HCT116 (cell line): ENCODE measurements at regions not wholly inside any gene's neighbourhood (a gene's known extent, or its start where the extent isn't known, plus 50 kb on each side); places are given as distances from the start of the nearest gene placed in this dataset.

ENCODE experiments used
- ATF3 ChIP-seq: IDR thresholded peaks from 2 replicates; pipeline ENCODE4 v1.6.1; 2012
- CTCF ChIP-seq, 3 experiments: fragments of 200-600 bp in 1 of 3; sonication (generic) in 1 of 3; IDR thresholded peaks in 2 of 3; conservative IDR thresholded peaks in 1 of 3; 2 replicates each; pipeline ENCODE4 v1.5.1; 2012 to 2017; ENCODE audit warnings: low read depth in 2 of 3, low read length in 2 of 3, antibody characterized with exemption in 1 of 3, borderline replicate concordance in 1 of 3, control low read depth in 1 of 3, mild to moderate bottlenecking in 1 of 3, mixed read lengths in 1 of 3, mixed run types in 1 of 3, moderate library complexity in 1 of 3; ENCODE audit not compliant: insufficient read depth in 1 of 3
- EZH2 ChIP-seq: fragments of 200-600 bp; sonication (generic); IDR thresholded peaks from 2 replicates; pipeline ENCODE4 v1.6.1; 2017; ENCODE audit warnings: antibody characterized with exemption, mixed run types
- JUND ChIP-seq: IDR thresholded peaks from 2 replicates; pipeline ENCODE4 v1.6.1; 2012
- POLR2A ChIP-seq: IDR thresholded peaks from 2 replicates; pipeline ENCODE4 v1.7.0; 2011; ENCODE audit warnings: borderline replicate concordance; ENCODE audit not compliant: insufficient read depth, insufficient read length; ENCODE audit errors: extremely low read depth
- POLR2AphosphoS5 ChIP-seq: IDR thresholded peaks from 2 replicates; pipeline ENCODE4 v1.6.1; 2011; ENCODE audit warnings: mild to moderate bottlenecking, low read depth, low read length, moderate library complexity
- SIN3A ChIP-seq: IDR thresholded peaks from 2 replicates; pipeline ENCODE4 v1.6.1; 2012; ENCODE audit warnings: low read depth
- SP1 ChIP-seq: IDR thresholded peaks from 2 replicates; pipeline ENCODE4 v1.6.1; 2012; ENCODE audit warnings: low read depth
- YY1 ChIP-seq: IDR thresholded peaks from 2 replicates; pipeline ENCODE4 v1.6.1; 2011; ENCODE audit warnings: low read length, low read depth, moderate library complexity, mild to moderate bottlenecking; ENCODE audit not compliant: insufficient replicate concordance; ENCODE audit errors: extremely low read depth
- ZFX ChIP-seq: fragments of 450-650 bp; IDR thresholded peaks from 2 replicates; pipeline ENCODE4 v1.6.1; 2017
- TF ChIP-seq, protein P1 (sequence below): IDR thresholded peaks from 2 replicates; pipeline ENCODE4 v1.6.1; 2011; ENCODE audit warnings: mild to moderate bottlenecking, low read length, moderate library complexity; ENCODE audit not compliant: insufficient replicate concordance; ENCODE audit errors: extremely low read depth
- TF ChIP-seq, protein P2 (sequence below): IDR thresholded peaks from 2 replicates; pipeline ENCODE4 v1.6.1; 2012

- TF ChIP-seq SIN3A (no peak), POLR2A (no peak), CTCF (IDR thresholded peaks at IDR 0.05 in 2 of 3, conservative IDR thresholded peaks at IDR 0.05 in 1 of 3; ENCODE audit: borderline replicate concordance in 1 of 3, insufficient read depth in 1 of 3, low read depth in 2 of 3, low read length in 2 of 3) (no peak), ATF3 (no peak), YY1 (no peak), ZFX (no peak), POLR2AphosphoS5 (no peak), SP1 (no peak), JUND (no peak), EZH2 (no peak)
- TF ChIP-seq, protein P1, sequence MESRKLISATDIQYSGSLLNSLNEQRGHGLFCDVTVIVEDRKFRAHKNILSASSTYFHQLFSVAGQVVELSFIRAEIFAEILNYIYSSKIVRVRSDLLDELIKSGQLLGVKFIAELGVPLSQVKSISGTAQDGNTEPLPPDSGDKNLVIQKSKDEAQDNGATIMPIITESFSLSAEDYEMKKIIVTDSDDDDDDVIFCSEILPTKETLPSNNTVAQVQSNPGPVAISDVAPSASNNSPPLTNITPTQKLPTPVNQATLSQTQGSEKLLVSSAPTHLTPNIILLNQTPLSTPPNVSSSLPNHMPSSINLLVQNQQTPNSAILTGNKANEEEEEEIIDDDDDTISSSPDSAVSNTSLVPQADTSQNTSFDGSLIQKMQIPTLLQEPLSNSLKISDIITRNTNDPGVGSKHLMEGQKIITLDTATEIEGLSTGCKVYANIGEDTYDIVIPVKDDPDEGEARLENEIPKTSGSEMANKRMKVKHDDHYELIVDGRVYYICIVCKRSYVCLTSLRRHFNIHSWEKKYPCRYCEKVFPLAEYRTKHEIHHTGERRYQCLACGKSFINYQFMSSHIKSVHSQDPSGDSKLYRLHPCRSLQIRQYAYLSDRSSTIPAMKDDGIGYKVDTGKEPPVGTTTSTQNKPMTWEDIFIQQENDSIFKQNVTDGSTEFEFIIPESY, result no peak
- TF ChIP-seq, protein P2, sequence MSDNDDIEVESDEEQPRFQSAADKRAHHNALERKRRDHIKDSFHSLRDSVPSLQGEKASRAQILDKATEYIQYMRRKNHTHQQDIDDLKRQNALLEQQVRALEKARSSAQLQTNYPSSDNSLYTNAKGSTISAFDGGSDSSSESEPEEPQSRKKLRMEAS, result no peak
Measured at GRCh38 chr17:71183066-71183660, 937.7 kb upstream of the SOX9 start.
